ENCODE measurements at regions not wholly inside any gene's neighbourhood (a gene's known extent, or its start where the extent isn't known, plus 50 kb on each side); places are given as distances from the start of the nearest gene placed in this dataset.

DNA sequence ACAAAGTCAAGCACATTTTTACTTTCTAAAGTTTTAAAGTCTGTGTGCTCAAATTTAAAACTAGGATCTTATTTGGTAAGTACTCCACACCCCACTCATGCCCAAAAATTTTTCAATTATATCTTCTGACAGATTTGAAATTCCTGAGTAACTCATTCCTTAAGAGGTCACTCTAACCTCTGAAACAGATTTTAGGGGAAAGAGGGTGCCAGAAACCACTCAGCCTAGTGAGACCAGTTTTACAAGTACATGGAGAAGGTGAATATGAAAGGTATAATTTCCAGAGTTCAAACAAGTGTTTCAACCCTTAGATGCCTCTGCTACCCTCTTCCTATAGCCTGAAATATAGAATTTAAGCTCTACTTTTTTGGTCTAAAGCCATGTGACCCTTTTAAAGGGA lies 79.2 kb downstream of the C7orf25 start:
- Histone ChIP-seq H2AFZ (ENCODE audit: low read length) (no peak overlapping the region), H3K4me2 (ENCODE audit: insufficient read depth, insufficient read length, low read length) (no peak overlapping the region), H3K18ac (ENCODE audit: insufficient read length, low read depth, low read length) (no peak overlapping the region)

More for the DNA sequence above, 79.2 kb downstream of the C7orf25 start:
- H3K79me1 ChIP-seq (ENCODE audit: insufficient read depth, low read depth, low read length, poor library complexity, severe bottlenecking), result no peaks in the 10 kb centered on the region
- no peak overlapping the region for H3K56ac ChIP-seq (ENCODE audit: insufficient read length, low read depth, low read length)
- no peak overlapping the region for H3K4ac ChIP-seq (ENCODE audit: low read depth, low read length)
- H3K14ac ChIP-seq (ENCODE audit: insufficient read depth, low read length), result no peak overlapping the region
- TF ChIP-seq, protein P1, sequence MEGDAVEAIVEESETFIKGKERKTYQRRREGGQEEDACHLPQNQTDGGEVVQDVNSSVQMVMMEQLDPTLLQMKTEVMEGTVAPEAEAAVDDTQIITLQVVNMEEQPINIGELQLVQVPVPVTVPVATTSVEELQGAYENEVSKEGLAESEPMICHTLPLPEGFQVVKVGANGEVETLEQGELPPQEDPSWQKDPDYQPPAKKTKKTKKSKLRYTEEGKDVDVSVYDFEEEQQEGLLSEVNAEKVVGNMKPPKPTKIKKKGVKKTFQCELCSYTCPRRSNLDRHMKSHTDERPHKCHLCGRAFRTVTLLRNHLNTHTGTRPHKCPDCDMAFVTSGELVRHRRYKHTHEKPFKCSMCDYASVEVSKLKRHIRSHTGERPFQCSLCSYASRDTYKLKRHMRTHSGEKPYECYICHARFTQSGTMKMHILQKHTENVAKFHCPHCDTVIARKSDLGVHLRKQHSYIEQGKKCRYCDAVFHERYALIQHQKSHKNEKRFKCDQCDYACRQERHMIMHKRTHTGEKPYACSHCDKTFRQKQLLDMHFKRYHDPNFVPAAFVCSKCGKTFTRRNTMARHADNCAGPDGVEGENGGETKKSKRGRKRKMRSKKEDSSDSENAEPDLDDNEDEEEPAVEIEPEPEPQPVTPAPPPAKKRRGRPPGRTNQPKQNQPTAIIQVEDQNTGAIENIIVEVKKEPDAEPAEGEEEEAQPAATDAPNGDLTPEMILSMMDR (conservative IDR thresholded peaks at IDR 0.05), result no peak
- H3T11ph ChIP-seq (ENCODE audit: low read length), result no peak overlapping the region
- no peak overlapping the region for H3K9ac ChIP-seq (ENCODE audit: extremely low read depth, insufficient read length, low read length)
- H4K5ac ChIP-seq (ENCODE audit: insufficient read length, low read depth, low read length), result no peak overlapping the region
- DNase-seq, result no peak
- H3K27ac Mint-ChIP-seq, result no peak overlapping the region; a peak in 1 of 7 replicates
- H4K20me1 ChIP-seq (ENCODE audit: control insufficient read depth, insufficient read depth, insufficient read length), result no peaks in the 10 kb centered on the region
- H3K27ac ChIP-seq (ENCODE audit: insufficient read length, low read depth, low read length), result no peak overlapping the region
- no peaks in the 10 kb centered on the region for H3K23me2 ChIP-seq (ENCODE audit: insufficient read length, low read depth, low read length, poor library complexity, severe bottlenecking)
- no peaks in the 10 kb centered on the region for H3K4me1 ChIP-seq (ENCODE audit: insufficient read depth, low read length)
- no peaks in the 10 kb centered on the region for H3K27me3 ChIP-seq (ENCODE audit: insufficient read depth, low read length)
- no peak overlapping the region for H2BK20ac ChIP-seq (ENCODE audit: low read depth, low read length, poor library complexity, severe bottlenecking)
- H4K8ac ChIP-seq (replicated peaks; ENCODE audit: insufficient read length, low read depth, low read length), result no peak overlapping the region
- H3K9me3 Mint-ChIP-seq, result no peaks in the 10 kb centered on the region; a peak in 1 of 5 replicates
- H4K91ac ChIP-seq (ENCODE audit: insufficient read length, low read depth, low read length), result no peak overlapping the region
- no peak overlapping the region for H2BK12ac ChIP-seq (ENCODE audit: insufficient read length, low read depth, low read length)
- no peaks in the 10 kb centered on the region for H3K79me2 ChIP-seq (ENCODE audit: insufficient read depth, low read length)
- H3K9me3 ChIP-seq (ENCODE audit: control insufficient read depth, low read depth, low read length), result no peaks in the 10 kb centered on the region
- H3K23ac ChIP-seq (ENCODE audit: insufficient read length, low read depth, low read length), result peak overlapping the region; percentile 36
- no peak overlapping the region for H2BK5ac ChIP-seq (ENCODE audit: insufficient read length, low read length)
- H2AK5ac ChIP-seq (ENCODE audit: insufficient read length, low read length), result no peak overlapping the region
- H2BK15ac ChIP-seq (ENCODE audit: low read depth, low read length), result no peak overlapping the region
- H3K27me3 Mint-ChIP-seq (ENCODE audit: low read depth), result no peaks in the 10 kb centered on the region; the same call in 1 of the 2 replicates
- H3K36me3 Mint-ChIP-seq (ENCODE audit: insufficient read depth in 1 of 3, low read depth in 3 of 3), result no peaks in the 10 kb centered on the region
- no peak overlapping the region for H2BK120ac ChIP-seq (ENCODE audit: low read depth, low read length, poor library complexity, severe bottlenecking)
- H3K4me3 Mint-ChIP-seq, result no peak overlapping the region
- H3K4me1 Mint-ChIP-seq, result peaks cover 3 to 14% of the 10 kb centered on the region in 2 experiments; a peak in 2 of 4 replicates
